Spleen (tissue), 11 donors: ENCODE measurements at regions not wholly inside any gene's neighbourhood (a gene's known extent, or its start where the extent isn't known, plus 50 kb on each side); places are given as distances from the start of the nearest gene placed in this dataset.

Experiments
- DNase-seq: peaks from one replicate; pipeline ENCODE4 v3.0.0-alpha.2; 2020
- H3K27ac ChIP-seq, 8 donors: fragments of 200-600 bp; sonication (generic) in 7 of 8; 1 replicate in 4 of 8; 2 replicates in 4 of 8; pipeline versions ENCODE4 v1.5.0 to v1.8.0; 2016 to 2021; ENCODE audit warnings: inconsistent platforms in 4 of 8, mild to moderate bottlenecking in 4 of 8, moderate library complexity in 1 of 8
- H3K27me3 ChIP-seq, 7 donors: fragments of 200-600 bp; sonication (generic) in 6 of 7; replicated peaks in 1 of 7; 1 replicate in 4 of 7; 2 replicates in 3 of 7; pipeline versions ENCODE4 v1.5.0 to v1.8.0; 2016 to 2021; ENCODE audit warnings: inconsistent platforms in 3 of 7, mild to moderate bottlenecking in 1 of 7
- H3K36me3 ChIP-seq, 6 donors: fragments of 200-600 bp; sonication (generic) in 5 of 6; 1 replicate in 4 of 6; 2 replicates in 2 of 6; pipeline versions ENCODE4 v1.5.0 to v1.8.0; 2016 to 2021; ENCODE audit warnings: inconsistent platforms in 2 of 6
- H3K4me1 ChIP-seq, 6 donors: fragments of 200-600 bp; sonication (generic) in 5 of 6; 1 replicate in 3 of 6; 2 replicates in 3 of 6; pipeline versions ENCODE4 v1.5.0 to v1.8.0; 2016 to 2021; ENCODE audit warnings: inconsistent platforms in 3 of 6
- H3K4me3 ChIP-seq, 8 donors: fragments of 200-600 bp; sonication (generic) in 7 of 8; 1 replicate in 4 of 8; 2 replicates in 4 of 8; pipeline versions ENCODE4 v1.5.0 to v1.8.0; 2016 to 2021; ENCODE audit warnings: inconsistent platforms in 4 of 8, mild to moderate bottlenecking in 4 of 8, moderate library complexity in 2 of 8
- H3K9me3 ChIP-seq, 8 donors: fragments of 200-600 bp; sonication (generic) in 7 of 8; 1 replicate in 4 of 8; 2 replicates in 4 of 8; pipeline versions ENCODE4 v1.5.0 to v1.8.0; 2016 to 2021; ENCODE audit warnings: inconsistent platforms in 4 of 8
- POLR2A ChIP-seq, 3 donors: fragments of 450-650 bp; IDR thresholded peaks; one replicate each; pipeline ENCODE4 v1.5.1; 2017; ENCODE audit warnings: antibody characterized with exemption in 3 of 3, mild to moderate bottlenecking in 1 of 3
- POLR2AphosphoS5 ChIP-seq, 3 donors: sonication (generic); formaldehyde crosslinking; IDR thresholded peaks; one replicate each; pipeline ENCODE4 v1.5.1; 2017; ENCODE audit warnings: antibody characterized with exemption in 3 of 3
- WGBS, 5 donors: extraction: QIAGEN DNeasy Blood & Tissue Kit in 3 of 5; methylation state at CpG; one replicate each; pipeline versions ENCODE4 v1.1.5 to v1.1.7; 2013 to 2018; 5-methylcytosine and 5-hydroxymethylcytosine counted together
- intact Hi-C: fragments of 100-400 bp; cut with DNase I; formaldehyde crosslinking; loops from one replicate; pipeline ENCODE4 v1.15.0; 2023; ENCODE audit warnings: low total_unique reads
- TF ChIP-seq, protein P1 (sequence below), 11 experiments: fragments of 200-600 bp in 7 of 11; fragments of 450-650 bp in 4 of 11; sonication (generic) in 4 of 11; IDR thresholded peaks in 8 of 11; conservative IDR thresholded peaks in 3 of 11; 1 replicate in 7 of 11; 2 replicates in 4 of 11; pipeline versions ENCODE4 v1.4.0 to v1.8.0; 2016 to 2021; ENCODE audit warnings: antibody characterized with exemption in 11 of 11, inconsistent platforms in 4 of 11, mild to moderate bottlenecking in 1 of 11
- donor health status: healthy with polysubstance abuse.
- donor health status: DM: no; HTN: no; CAD: no; lungs with moderate emphysema.
- donor health status: DM: no; HTN: no; CAD: no.
- donor health status: Bipolar disorder and iron deficiency.
- donor health status: healthy.
- donor health status: DM: no; HTN: no; CAD: no.
- donor health status: DM: yes; HTN: yes; CAD: no.

DNA sequence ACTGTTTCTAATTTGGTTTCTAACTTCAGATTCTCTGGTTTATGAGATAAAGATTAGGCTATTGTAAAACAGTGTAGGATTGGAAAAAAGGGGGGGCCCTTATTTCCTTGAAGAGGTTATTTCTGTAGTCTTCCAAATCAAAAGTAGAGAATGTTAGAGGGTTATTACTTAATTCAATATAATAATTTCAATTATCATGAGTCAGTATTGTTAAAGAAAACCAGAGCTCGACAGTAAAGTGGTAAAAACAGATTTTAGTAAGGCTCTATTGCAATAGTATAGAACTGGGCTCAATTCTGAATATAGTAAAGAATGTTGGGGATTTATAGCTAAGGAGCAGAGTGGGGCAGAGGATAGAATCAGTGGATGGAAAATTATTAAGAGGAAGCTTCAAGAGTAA, 140.0 kb downstream of the TANC2 start:
- WGBS, 5 donors, result 77 to 95% (median 87%) methylated on average over 1 of the region's 1 CpG
- no peak for DNase-seq

DNA sequence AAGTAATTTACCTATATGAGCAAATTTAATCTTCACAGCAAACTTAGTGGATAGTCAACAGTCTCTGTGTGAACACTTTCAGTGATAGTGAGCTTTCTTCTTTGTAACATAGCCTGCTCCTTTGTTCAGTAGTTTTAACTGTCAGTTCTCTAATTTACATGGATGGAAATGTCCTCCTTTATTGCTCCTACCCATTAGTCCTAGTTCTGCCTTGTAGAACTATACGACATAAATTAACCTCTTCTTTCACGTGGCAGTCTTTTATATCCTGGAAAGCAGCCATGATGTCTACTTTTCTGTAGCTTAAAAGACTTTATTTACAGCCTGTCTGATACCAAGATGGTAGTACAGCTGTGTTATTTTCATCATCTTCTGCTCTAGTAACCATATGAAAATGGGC, 143.6 kb downstream of the TANC2 start:
- intact Hi-C loops, result no loop called here
- Histone ChIP-seq H3K27me3 (no peaks in the 10 kb centered on the region), H3K4me3 (no peak overlapping the region), H3K27ac (no peak overlapping the region), H3K36me3 (no peaks in the 10 kb centered on the region), H3K9me3 (no peaks in the 10 kb centered on the region), H3K4me1 (no peaks in the 10 kb centered on the region)
- TF ChIP-seq POLR2AphosphoS5 (IDR thresholded peaks at IDR 0.05) (no peak), POLR2A (IDR thresholded peaks at IDR 0.05) (no peak)
- TF ChIP-seq, protein P1, sequence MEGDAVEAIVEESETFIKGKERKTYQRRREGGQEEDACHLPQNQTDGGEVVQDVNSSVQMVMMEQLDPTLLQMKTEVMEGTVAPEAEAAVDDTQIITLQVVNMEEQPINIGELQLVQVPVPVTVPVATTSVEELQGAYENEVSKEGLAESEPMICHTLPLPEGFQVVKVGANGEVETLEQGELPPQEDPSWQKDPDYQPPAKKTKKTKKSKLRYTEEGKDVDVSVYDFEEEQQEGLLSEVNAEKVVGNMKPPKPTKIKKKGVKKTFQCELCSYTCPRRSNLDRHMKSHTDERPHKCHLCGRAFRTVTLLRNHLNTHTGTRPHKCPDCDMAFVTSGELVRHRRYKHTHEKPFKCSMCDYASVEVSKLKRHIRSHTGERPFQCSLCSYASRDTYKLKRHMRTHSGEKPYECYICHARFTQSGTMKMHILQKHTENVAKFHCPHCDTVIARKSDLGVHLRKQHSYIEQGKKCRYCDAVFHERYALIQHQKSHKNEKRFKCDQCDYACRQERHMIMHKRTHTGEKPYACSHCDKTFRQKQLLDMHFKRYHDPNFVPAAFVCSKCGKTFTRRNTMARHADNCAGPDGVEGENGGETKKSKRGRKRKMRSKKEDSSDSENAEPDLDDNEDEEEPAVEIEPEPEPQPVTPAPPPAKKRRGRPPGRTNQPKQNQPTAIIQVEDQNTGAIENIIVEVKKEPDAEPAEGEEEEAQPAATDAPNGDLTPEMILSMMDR (IDR thresholded peaks at IDR 0.05 in 8 of 11, conservative IDR thresholded peaks at IDR 0.05 in 3 of 11), result no peak
- no peak for DNase-seq
- 81 to 95% (median 84%) methylated on average over 2 of the region's 2 CpGs for WGBS, 5 donors

More for the DNA sequence above, 140.0 kb downstream of the TANC2 start:
- no peaks in the 10 kb centered on the region for H3K4me1 ChIP-seq
- TF ChIP-seq POLR2AphosphoS5 (IDR thresholded peaks at IDR 0.05) (no peak), POLR2A (IDR thresholded peaks at IDR 0.05) (no peak)
- TF ChIP-seq, protein P1 (IDR thresholded peaks at IDR 0.05 in 8 of 11, conservative IDR thresholded peaks at IDR 0.05 in 3 of 11), result no peak
- H3K27me3 ChIP-seq, result no peaks in the 10 kb centered on the region
- no peaks in the 10 kb centered on the region for H3K36me3 ChIP-seq
- intact Hi-C loops, result no loop called here
- H3K4me3 ChIP-seq, result no peak overlapping the region
- no peaks in the 10 kb centered on the region for H3K9me3 ChIP-seq
- H3K27ac ChIP-seq, result no peak overlapping the region

DNA sequence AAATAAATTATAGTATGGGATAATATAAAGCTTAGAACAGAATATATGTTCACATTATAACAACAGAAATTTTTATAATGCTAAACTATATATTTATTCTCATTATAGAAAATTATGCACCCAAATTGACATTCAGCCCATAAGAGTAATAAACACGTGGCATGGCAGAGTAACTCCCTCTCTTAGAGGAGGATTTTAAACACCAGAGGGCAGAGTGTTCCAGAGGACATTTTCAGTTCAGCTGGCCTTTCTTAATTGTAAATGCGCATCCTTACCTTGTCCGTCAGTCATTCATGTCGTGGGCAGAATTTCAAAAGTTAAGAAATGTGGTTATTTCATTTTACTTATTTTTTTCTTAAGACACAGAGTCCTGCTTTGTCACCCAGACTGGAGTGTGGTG, 147.1 kb downstream of the TANC2 start:
- Histone ChIP-seq H3K9me3 (no peaks in the 10 kb centered on the region), H3K4me3 (no peak overlapping the region), H3K27ac (no peak overlapping the region), H3K4me1 (no peaks in the 10 kb centered on the region), H3K36me3 (peaks cover 0 to 4% (median 0%) of the 10 kb centered on the region in 6 donors), H3K27me3 (no peaks in the 10 kb centered on the region)
- 75 to 90% (median 78%) methylated on average over 4 of the region's 4 CpGs for WGBS, 5 donors
- intact Hi-C loops, result no loop called here
- DNase-seq, result no peak
- TF ChIP-seq POLR2A (IDR thresholded peaks at IDR 0.05), result no peak
- TF ChIP-seq, protein P1 (IDR thresholded peaks at IDR 0.05 in 8 of 11, conservative IDR thresholded peaks at IDR 0.05 in 3 of 11), result peak in 6 of 11 experiments; percentile 8 to 38 (median 22)

DNA sequence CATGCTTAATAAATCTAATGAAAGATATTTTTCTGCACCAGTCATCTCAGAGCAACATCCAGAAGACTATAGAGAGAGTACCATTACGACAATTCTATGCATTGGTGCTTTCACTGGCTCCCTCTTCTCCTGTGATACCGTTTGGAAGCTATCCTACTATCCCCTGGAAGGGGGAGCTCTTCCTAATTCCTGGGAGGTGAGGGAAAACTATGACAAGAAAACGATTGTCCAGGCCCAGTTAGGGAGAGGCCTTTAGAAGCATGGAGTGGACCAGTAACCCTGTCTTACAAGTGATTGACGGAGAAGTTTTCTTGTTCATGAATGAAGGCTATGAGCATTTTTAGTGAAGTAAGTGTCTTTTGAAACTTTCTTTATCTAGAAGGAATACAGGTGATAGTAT, 150.2 kb downstream of the TANC2 start:
- no peaks in the 10 kb centered on the region for H3K4me1 ChIP-seq
- H3K9me3 ChIP-seq, result no peaks in the 10 kb centered on the region
- intact Hi-C loops, result no loop called here

More for the DNA sequence above, 150.2 kb downstream of the TANC2 start:
- no peak for TF ChIP-seq POLR2AphosphoS5 (IDR thresholded peaks at IDR 0.05)
- TF ChIP-seq, protein P1 (IDR thresholded peaks at IDR 0.05 in 8 of 11, conservative IDR thresholded peaks at IDR 0.05 in 3 of 11), result no peak
- TF ChIP-seq POLR2A (IDR thresholded peaks at IDR 0.05), result no peak
- Histone ChIP-seq H3K4me3 (no peak overlapping the region), H3K36me3 (peaks cover 0 to 4% (median 0%) of the 10 kb centered on the region in 6 donors), H3K27ac (no peak overlapping the region), H3K27me3 (no peaks in the 10 kb centered on the region)
- WGBS, 5 donors, result 68 to 84% (median 79%) methylated on average over 4 of the region's 4 CpGs
- no peak for DNase-seq
